NCI-H526 (cell line): ENCODE measurements at regions not wholly inside any gene's neighbourhood (a gene's known extent, or its start where the extent isn't known, plus 50 kb on each side); places are given as distances from the start of the nearest gene placed in this dataset.

Source experiments
- DNase-seq, 2 experiments: peaks; one replicate each; lab custom pipeline; 2025; lab: John Stamatoyannopoulos, UW

DNA sequence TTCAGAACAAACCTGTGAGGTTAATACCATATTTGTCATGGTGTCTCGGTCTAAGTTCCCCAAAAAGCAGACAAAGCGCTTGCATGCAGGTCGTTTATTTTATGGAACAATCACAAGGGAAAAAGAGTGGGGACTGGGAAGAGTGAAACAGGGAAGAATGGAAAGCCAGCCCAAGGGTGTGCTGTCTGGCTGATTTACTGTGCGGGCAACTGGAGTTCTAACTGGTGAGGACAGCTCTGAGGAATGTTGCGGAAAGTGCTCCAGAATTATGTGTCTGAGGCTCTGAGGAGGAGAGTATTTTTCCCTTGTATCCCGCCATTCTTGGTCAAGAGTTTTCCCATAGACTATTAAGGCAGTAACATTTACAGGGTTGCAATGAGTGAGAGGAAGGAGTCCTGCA, 465.4 kb downstream of the RMST start:
- DNase-seq = no peak

DNA sequence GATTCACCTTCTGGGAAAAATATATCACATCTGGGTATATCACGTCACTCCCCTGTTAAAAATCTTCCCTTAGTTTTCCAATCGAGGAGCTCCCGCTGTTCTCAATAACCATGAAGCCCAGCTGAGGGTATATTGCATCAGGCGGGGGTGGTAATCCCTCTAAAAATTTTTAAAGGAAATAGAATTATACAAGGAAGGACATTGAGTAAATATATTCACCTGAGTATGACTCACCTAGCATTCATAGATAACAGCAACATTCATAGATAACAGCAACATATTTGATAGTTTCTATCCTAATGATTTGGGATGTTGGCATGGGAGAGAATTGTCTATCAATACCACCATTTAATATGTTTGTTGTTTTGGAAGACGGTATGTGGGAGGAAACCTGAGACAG, 473.6 kb downstream of the RMST start:
- no peak for DNase-seq

DNA sequence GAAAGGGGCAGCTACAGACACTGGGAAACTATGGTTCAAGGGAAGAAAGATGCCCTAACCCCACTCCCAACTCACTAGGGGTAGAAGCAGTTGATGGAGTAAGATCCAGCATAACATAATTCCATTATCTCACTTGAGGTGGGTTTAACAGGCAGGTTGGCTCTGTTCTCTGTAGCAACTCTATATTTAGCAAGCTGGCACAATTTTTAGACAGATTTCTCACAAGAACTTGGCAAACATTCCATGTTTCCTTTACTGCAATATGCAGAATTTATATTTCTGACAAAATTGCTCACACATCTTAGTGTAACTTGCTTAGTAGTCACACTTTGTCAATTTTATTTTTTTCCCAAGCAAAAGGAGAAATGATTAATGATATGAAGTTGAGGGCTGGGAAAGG, 475.4 kb downstream of the RMST start:
- no peak for DNase-seq

DNA sequence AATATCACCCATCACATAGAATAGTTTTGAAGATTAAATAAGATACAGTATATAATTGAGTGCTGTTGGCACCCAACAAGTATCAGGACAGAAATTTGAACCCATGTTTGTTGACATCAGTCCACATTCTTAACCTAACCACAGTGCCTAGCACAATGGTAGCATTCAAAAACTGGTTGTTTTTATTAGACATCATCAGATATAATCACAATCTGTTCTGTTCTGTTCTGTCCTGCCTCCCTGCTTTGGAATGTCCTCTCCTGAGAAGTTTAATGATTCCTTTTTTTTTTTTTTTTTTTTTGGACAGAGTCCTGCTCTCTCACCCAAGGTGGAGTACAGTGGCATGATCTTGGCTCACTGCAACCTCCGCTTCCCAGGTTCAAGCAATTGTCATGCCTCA, 476.6 kb downstream of the RMST start:
- DNase-seq = no peak

DNA sequence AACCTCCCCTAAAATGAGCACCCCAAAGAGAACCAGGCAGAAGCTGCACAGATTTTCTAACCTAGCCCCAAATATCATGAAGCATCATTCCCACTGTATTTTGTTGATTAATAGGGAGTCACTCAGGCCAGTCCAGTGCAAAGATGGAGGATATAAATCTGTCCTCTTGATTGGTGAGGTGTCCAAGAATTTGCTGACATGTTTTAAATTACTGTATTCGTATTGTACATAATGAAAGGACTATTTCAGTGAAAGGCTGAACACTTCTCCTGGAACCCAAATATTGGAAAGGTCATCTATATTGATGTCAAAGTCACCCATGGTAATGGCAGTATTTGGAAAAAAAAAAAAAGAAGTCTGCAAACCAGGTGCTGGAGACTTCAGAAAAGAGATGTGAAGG, 477.5 kb downstream of the RMST start:
- no peak for DNase-seq

DNA sequence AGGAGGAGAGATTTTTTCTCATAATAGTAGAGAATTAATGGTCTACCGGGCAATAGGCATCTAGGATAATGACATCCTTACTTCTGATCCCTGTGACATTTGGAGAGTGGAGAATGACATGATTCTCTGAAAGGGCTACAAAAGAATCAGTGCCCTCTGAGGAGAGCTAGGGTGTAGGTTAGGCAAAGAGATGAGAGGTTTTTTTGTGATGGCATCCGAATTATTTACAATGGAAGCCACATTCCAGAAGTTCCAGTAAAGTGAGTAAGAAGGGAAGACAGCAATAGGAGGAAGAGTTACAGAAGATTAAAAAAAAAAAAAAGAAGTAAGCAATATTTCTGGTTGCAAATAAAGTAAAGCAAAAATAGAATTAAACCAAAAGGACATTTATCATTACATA, 478.0 kb downstream of the RMST start:
- no peak for DNase-seq

DNA sequence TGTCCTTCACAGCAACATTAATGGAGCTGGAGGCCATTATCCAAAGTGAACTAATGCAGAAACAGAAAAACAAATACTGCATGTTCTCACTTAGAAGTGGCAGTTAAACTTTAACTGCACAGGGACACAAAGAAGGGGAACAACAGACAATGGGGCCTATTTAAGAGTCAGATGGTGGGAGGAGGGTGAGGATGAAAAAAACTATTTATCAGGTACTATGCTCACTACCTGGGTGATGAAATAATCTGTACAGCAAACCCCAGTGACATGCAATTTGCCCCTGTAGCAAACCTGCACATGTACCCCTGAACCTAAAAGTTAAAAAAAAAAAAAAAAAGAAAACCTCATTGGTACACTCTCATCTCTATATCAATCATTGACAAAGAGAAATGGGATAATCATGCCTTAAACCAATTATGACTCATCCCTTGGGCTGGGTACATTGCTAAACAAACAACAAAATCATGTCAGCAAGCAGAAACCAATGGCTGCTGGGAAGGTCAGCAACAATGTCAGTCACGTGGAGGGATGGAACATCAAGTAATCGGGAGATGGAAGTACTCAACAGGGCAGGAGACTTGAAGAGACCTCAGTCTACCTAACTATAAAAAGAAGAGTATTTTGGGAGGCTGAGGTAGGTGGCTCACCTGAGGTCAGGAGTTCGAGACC, 479.2 kb downstream of the RMST start:
- no peak for DNase-seq

DNA sequence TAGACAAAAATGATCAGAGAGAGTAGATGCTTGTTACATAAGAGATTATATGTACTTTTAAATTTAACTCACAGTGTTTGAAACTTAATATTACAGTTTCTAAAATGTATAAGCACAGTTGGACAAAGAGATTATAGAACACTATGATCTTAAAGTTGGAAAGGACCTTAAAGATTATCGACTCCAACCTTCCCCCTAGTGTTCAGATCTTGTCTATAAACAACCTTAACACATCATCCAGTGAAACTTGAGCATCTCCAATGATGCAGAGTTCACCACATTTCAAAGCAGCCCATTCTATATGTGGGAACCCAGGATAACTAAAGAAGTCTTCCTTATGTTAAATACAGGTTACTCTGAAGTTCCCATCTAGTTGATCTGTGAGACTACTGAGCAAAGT, 480.8 kb downstream of the RMST start:
- peak in 1 of 2 experiments; percentile 36 for DNase-seq

DNA sequence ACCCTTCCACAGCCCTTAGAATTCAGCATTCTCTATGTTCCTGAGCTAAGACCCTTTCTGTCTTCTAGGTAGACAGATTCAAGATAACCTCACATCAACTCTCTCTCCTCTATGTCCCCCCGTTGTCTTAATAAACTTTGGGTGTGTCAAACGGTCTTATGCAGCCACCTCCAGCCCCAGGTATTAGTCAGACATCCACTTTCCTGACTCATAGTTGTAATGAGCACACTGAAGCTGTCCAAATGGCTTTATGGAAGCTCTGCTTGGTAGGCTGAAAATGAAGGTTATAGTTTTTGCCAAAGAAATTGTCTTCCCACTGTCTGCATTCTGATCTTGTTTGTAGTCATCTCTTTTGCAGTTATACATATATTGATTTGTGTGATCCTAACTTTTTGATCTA, 482.0 kb downstream of the RMST start:
- DNase-seq = no peak

DNA sequence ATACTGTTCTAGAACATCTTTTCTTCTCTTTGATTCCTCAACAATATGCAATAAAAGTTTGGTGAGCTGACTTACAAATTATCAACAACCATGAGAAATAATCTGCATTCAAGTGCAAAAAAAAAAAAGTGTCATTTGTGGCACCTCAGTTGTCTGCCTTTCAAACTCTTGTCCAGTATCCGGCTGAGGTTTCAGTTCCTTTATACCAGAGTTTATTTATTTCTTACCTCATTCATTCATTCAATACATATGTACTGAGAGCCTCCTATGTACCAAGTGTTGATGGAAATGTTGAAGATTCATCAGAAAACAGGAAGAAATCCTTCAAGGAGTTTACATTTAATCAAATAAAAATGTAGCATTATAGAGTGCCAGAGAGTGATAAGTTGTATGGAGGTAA, 484.1 kb downstream of the RMST start:
- DNase-seq = no peak

DNA sequence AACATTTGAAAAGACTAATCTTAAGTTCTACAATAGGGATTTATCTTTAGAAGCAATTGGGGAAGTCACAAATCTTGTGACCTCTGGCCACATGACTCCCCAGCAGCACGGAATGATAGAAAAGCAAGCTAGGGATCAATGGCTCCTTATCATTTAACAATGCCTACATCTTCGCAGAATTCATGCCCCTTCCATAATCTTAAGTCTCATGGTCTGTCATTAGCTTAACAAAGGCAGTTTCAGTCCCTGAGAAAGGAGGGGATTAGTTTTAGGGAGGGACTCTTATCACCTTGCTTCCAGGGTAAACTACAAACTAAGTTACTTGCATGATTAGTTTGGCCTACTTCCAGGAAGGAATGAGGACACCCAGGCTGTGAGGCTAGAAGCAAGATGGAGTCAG, 486.0 kb downstream of the RMST start:
- no peak for DNase-seq

DNA sequence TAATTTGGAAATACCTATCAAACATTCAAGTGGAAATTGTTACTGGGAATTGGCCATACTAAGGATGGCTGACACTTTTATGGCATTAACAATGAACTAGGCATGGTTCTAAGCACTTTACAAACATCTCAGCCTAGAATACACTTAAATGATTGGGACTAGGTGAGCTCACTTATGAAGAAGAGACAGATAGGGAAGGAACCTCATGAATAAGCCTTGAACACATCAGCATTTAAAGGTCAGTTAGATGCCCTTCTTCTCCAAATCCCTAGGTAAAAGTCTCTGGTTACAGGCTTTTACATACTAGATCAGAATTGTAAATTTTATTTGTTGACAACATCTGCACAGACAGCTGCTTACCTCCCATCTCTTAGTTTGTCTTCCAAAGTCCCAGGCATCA, 488.6 kb downstream of the RMST start:
- DNase-seq = no peak

DNA sequence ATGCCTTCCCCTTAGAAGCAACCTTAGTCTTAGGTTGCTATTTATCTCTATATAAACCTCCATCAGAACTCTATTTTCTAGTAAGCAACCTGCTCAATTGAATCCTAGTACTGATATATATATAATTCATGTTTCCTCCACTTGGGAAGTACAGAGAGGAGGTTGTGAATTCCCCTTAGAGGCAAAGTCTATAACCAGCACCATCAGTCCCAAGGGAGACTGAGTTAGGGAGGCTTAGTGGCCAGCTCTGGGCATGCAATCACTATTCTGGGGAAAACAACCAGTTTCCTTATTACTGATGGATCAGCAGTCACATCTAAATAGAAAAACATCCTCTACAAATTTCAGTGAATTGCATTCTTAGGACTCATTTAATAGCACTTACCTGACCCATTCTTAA, 489.1 kb downstream of the RMST start:
- no peak for DNase-seq

DNA sequence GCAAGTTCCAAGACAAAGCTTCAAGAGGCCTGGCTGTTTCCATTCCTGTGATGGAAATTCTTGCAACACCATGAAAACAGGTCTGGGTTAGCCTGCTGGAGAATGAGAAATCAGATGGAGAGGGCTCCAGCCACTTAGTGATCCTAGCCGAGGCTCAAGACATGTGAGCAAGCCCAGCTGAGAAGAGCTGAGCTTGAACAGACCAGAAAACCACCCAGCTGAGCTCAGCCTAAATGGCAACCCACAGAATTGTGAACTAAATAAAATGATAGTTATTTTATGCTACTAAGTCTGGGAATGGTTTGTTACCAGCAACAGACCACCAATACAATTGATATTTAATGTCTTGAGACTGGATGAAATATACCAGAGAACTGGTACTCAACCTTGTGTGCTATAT, 494.5 kb downstream of the RMST start:
- DNase-seq = no peak

DNA sequence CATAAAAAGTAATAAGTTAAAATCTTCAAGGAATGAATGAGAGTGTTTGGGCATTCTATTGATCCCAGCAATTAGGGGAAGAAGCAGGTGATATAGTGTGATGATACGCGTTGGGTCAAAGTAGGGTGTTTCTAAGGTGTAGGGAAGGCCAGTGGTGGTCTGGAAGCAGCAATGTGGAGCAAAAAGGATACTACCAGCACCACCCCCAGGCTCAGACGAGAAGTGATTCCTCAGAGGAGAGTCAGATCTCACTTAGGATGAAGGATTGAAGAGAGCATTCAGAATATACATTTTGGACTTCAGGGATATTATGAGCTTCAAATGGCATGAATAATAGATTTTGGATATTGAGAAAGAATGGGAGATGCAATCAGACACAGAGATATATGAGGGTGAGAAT, 497.6 kb downstream of the RMST start:
- DNase-seq = no peak

DNA sequence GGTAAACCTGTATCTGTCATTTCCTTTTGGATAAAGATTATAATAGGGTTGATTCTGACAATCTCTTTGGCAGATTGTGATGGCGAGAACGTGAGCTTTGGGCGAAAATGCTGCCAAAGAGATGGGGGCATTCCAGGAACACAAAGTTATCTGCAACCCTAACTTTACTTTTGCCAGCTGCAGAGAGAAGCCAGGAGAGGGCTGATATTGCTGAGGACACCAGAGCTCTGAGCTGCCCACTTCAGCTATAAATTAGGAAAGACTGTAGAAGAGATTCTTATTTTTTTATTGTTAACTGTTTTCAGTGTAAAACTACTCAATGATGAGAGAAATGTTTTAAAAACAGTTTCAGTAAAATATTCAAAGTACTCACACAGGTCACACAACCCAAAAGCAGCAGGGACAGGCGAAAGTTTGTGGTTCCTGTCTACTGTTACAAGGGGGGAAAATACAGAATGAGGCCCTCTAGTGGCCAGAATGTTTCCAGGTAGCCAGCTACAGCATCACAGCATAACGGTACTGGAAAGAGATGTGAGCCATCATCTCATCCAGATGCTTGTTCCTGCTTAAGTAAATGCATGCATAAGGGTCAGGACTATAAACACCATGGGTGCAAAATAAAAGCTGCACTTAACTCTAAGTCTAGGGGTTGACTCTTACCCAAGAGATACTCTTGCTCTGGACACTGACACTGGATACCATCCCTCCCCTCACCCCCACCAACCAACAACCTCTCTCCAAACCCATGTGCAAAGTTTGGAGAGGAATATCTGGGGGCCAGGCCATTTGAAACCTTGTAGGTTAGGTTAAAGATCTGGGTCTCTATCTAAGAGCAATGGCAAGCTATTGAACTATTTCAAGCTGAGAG, 498.4 kb downstream of the RMST start:
- peak in 1 of 2 experiments; percentile 65 for DNase-seq

DNA sequence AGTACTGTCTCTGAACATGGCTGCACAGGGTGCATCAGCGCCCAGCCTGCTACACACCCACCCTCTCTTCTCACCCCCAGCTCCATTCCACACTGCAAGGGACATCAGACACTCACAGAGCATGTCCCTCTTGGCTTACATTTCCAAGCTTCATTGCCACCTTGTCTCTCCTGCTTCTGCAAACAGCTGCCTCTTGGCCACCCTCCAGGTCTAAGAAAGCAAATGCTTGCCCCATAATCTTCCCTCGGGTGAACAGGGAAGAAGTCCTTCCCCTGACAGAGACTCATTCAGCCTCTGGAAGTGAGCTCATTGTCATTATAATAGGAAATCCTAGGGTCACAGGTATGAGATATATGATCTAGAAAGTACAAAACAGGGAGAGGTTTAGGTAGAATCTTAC, 505.2 kb downstream of the RMST start:
- DNase-seq = no peak

DNA sequence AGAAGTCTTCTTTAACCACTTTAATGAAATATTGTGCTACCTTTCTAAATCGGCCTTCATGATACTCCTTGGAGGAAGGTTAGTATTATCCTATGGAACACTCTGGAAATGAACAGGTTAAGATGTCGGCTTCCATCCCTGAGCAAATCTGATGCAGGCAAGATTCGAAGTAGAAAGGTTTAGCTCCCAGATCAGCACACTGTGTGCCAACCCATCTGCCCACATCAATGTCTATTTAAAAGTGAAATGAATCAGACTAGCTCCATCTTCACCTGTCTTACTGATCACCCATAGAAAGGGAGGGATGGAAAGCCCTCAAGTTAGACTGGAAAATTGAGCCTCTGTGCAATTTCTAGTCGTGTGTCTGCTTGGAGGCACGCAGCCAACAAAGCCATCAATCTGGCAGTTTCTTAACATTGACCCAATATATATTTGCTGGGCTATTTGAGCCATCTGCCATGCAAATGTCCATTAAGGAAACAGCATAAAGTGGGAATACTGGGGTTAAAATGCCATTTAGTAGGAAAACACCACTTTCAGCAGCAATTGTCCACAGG, 506.1 kb downstream of the RMST start:
- peak in 1 of 2 experiments; percentile 12 for DNase-seq

DNA sequence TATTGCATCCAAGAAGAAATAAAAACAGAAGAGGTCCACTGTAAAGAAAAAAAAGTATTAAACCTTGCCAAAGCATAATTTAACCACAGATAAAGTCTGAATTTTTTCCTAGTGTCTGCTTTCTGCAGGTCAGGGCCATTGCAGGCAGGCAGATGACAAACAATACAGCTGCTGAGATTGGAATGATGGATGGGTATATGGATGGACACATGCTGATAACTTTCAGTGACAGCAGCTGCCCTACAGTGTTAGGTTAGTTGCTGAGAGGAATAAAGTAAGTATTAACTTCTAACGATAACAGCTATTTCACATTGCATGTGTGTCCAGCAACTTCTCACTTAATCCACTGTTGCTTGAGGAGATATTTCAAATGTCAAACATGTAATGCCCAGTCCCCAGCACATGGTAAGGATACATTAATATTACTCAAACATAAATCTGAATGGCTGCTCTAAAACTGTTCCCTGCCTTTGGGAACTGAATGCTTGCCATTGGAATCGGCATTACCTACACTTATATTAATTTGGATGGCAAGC, 515.3 kb downstream of the RMST start:
- no peak for DNase-seq

DNA sequence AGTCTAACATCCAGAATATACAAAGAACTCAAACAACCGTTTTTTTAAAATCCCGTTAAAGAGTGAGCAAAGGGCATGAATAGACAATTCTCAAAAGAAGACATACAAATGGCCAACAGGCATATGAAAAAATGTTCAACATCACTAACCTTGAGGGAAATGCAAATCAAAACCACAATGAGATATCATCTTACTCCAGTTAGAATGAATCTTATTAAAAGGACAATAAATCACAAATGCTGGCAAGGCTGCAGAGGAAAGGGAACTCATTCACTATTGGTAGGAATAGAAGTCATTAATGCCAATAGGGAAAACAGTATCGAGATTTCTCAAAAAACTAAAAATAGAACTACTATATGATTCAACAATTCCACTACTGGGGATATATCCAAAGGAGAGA, 520.1 kb downstream of the RMST start:
- peak; percentile 90 to 91 for DNase-seq

DNA sequence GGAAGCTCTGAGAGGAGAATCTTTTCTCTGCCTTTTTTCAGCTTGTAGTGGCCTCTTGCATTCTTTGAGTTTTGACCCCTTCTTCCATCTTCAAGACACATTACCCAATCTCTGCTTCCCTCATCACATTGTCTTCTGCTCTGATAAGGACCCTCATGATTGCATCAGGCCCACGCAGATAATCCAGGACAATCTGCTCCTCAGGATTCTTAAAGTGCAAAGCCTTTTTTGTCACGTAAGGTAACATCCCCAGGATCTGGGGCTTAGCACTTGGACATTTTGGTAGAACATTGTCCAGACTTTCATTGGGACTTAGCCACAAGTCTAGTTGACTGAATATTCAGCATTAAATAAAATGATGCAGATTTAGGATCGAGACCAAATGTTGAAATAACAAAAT, 521.2 kb downstream of the RMST start:
- DNase-seq = no peak

DNA sequence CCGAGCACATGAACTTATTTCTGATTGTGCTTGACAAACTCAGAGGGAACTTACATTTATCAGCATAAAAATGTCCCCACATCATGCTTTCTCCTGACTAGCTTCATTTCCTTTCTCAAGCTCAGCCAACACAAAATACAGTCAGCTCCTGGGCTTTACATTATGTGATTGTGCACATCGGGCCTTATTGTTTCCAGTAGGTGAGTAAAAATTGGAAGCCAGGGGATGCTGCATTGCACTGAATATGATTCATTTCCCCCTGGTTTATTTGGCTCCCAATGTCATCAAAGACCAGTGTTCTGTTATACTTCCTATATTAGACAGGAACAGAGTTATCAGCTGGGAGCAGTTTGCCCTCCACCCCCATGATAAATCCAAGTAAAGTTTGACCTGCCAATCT, 521.8 kb downstream of the RMST start:
- DNase-seq = no peak

DNA sequence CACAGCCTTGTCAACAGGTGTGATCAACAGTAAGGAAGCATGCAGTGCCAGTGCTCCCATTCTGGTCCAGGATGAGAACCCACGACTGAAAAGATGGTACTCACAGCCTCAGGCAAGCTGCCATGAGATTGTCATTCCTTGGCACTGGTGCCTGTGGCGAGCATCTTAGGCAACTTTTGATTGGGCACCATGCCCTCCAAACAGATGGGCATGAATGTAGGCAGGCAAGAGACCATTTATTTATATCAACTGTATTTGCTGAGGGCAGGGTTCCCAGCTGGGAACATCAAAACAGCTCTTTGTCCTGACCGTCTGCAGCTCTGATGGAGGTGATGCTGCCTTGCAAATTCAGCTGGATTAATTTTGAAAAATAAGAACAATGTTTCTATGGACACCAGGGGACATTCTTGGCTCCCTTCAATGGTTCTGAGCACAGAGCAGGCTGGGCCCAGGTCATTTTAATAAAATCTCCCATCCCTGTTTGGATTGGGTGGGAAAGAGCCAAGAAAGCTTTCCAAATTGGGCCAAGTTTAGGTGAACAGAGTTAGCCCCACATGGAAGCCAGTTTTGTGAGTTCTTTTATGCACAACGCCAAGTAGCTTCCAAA, 522.5 kb downstream of the RMST start:
- no peak for DNase-seq
